PC-3 (cell line): ENCODE measurements at regions not wholly inside any gene's neighbourhood (a gene's known extent, or its start where the extent isn't known, plus 50 kb on each side); places are given as distances from the start of the nearest gene placed in this dataset.

ENCODE experiments used
- ATAC-seq: fragments of 200-7000 bp; cut with Tn5 transposase; 2 replicates; pipeline ENCODE4 v1.9.1; 2020; ENCODE audit warnings: mild to moderate bottlenecking, moderate library complexity
- BruUV-seq: library from RNA; stranded (reverse); fragments of 400-500 nt; replicated peaks from 2 replicates; lab custom pipeline; 2021; lab: Mats Ljungman, UMichigan
- CTCF ChIA-PET: fragments of 300-600 bp; sonication (Branson Sonifier 250); formaldehyde crosslinking; loops from one replicate; lab custom pipeline; 2022; ENCODE audit warnings: antibody characterized with exemption; lab: Charles Lee
- POLR2A ChIA-PET: fragments of 300-600 bp; sonication (Branson Sonifier 250); formaldehyde crosslinking; loops from one replicate; lab custom pipeline; 2022; ENCODE audit warnings: antibody characterized with exemption; ENCODE audit not compliant: unreplicated experiment; lab: Charles Lee
- DNase-seq: peaks from one replicate; pipeline ENCODE4 v3.0.0-alpha.2; 2015
- H2AFZ ChIP-seq: fragments of 300-600 bp; sonication (generic); 2 replicates; pipeline ENCODE4 v1.6.0; 2016; ENCODE audit warnings: antibody characterized with exemption, low read length
- H3F3A ChIP-seq: fragments of 300-600 bp; sonication (generic); one replicate; pipeline ENCODE4 v1.6.0; 2017; ENCODE audit warnings: antibody characterized with exemption, low read length, control low read depth, mild to moderate bottlenecking; ENCODE audit not compliant: unreplicated experiment
- H3K27ac ChIP-seq: fragments of 300-600 bp; sonication (generic); 2 replicates; pipeline ENCODE4 v1.5.1; 2016; ENCODE audit warnings: mild to moderate bottlenecking, low read length
- H3K27me3 ChIP-seq: fragments of 300-600 bp; sonication (generic); 2 replicates; pipeline ENCODE4 v1.6.1; 2016; ENCODE audit warnings: low read length, mixed read lengths
- H3K36me3 ChIP-seq: fragments of 300-600 bp; sonication (generic); 2 replicates; pipeline ENCODE4 v1.6.1; 2016; ENCODE audit warnings: low read depth, mixed run types, low read length, mixed read lengths
- H3K4me1 ChIP-seq: fragments of 300-600 bp; sonication (generic); 2 replicates; pipeline ENCODE4 v1.5.1; 2016; ENCODE audit warnings: low read length; ENCODE audit not compliant: insufficient read depth
- H3K4me2 ChIP-seq: fragments of 300-600 bp; sonication (generic); 2 replicates; pipeline ENCODE4 v1.6.0; 2016; ENCODE audit warnings: low read length
- H3K4me3 ChIP-seq: fragments of 300-600 bp; sonication (generic); 2 replicates; pipeline ENCODE4 v1.5.1; 2016; ENCODE audit warnings: mild to moderate bottlenecking, low read length, mixed read lengths
- H3K79me2 ChIP-seq: fragments of 300-600 bp; sonication (generic); 2 replicates; pipeline ENCODE4 v1.6.1; 2017; ENCODE audit warnings: low read length, mixed read lengths
- H3K9ac ChIP-seq: fragments of 300-600 bp; sonication (generic); 2 replicates; pipeline ENCODE4 v1.6.0; 2016; ENCODE audit warnings: mild to moderate bottlenecking, low read length
- H3K9me2 ChIP-seq: fragments of 300-600 bp; sonication (generic); replicated peaks from 2 replicates; pipeline ENCODE4 v1.6.1; 2016; ENCODE audit warnings: mixed run types, low read length, mixed read lengths
- H3K9me3 ChIP-seq: fragments of 300-600 bp; sonication (generic); 2 replicates; pipeline ENCODE4 v1.6.1; 2016; ENCODE audit warnings: low read length, mixed read lengths
- H4K20me1 ChIP-seq: fragments of 300-600 bp; sonication (generic); 2 replicates; pipeline ENCODE4 v1.6.1; 2016; ENCODE audit warnings: low read length, mixed read lengths
- CTCF ChIP-seq: fragments of 300-600 bp; sonication (generic); conservative IDR thresholded peaks from 2 replicates; pipeline ENCODE4 v1.5.1; 2017; ENCODE audit warnings: antibody characterized with exemption, low read depth, mild to moderate bottlenecking, low read length
- EZH2 ChIP-seq: fragments of 300-600 bp; sonication (generic); IDR thresholded peaks from one replicate; pipeline ENCODE4 v1.6.1; 2017; ENCODE audit warnings: antibody characterized with exemption, mild to moderate bottlenecking, low read length; ENCODE audit not compliant: unreplicated experiment
- EZH2phosphoT487 ChIP-seq: fragments of 300-600 bp; sonication (generic); IDR thresholded peaks from 2 replicates; pipeline ENCODE4 v1.6.1; 2018; ENCODE audit warnings: mild to moderate bottlenecking, antibody characterized with exemption, low read length, borderline replicate concordance
- intact Hi-C: fragments of 100-400 bp; cut with micrococcal nuclease; formaldehyde crosslinking; loops from 2 replicates; pipeline ENCODE4 v1.9.0; 2023

GRCh38 chr2:15727396-15728244, 136.0 kb downstream of the DDX1 start:
- Histone ChIP-seq H3K4me3 (no peak overlapping the region), H3K9ac (no peak overlapping the region), H3K9me3 (no peaks in the 10 kb centered on the region), H2AFZ (no peak overlapping the region), H3K4me2 (no peak overlapping the region), H3F3A (no peaks in the 10 kb centered on the region), H4K20me1 (no peaks in the 10 kb centered on the region), H3K9me2 (no peaks in the 10 kb centered on the region), H3K27ac (no peak overlapping the region), H3K4me1 (peaks cover 6% of the 10 kb centered on the region; the same call in 1 of the 2 replicates), H3K27me3 (peaks cover 78% of the 10 kb centered on the region), H3K36me3 (no peaks in the 10 kb centered on the region), H3K79me2 (no peaks in the 10 kb centered on the region)
- no TSS peak for BruUV-seq
- TF ChIP-seq EZH2phosphoT487 (no peak), CTCF (no peak), EZH2 (no peak)
- DNase-seq (no peak), ATAC-seq (no peak)
- ChIA-PET POLR2A (no interaction called here), CTCF (no interaction called here)
- intact Hi-C loops, result no loop called here

- POLR2A ChIA-PET, result no interaction called here
- no peak for ATAC-seq
- intact Hi-C loops, result no loop called here
Observed at GRCh38 chr2:15728245-15728938, 136.7 kb downstream of the DDX1 start.

More at GRCh38 chr2:15728245-15728938, 136.7 kb downstream of the DDX1 start:
- Histone ChIP-seq H3K4me2 (no peak overlapping the region), H3K9me3 (no peaks in the 10 kb centered on the region), H4K20me1 (no peaks in the 10 kb centered on the region), H3K9ac (no peak overlapping the region), H2AFZ (no peak overlapping the region), H3K4me1 (peaks cover 7% of the 10 kb centered on the region), H3K79me2 (no peaks in the 10 kb centered on the region), H3K9me2 (no peaks in the 10 kb centered on the region), H3K27me3 (peaks cover 71% of the 10 kb centered on the region), H3K27ac (no peak overlapping the region), H3K36me3 (no peaks in the 10 kb centered on the region), H3F3A (no peaks in the 10 kb centered on the region), H3K4me3 (no peak overlapping the region)
- CTCF ChIA-PET, result no interaction called here
- no peak for DNase-seq
- no TSS peak for BruUV-seq
- TF ChIP-seq EZH2, result no peak
- TF ChIP-seq CTCF, result no peak
- no peak for TF ChIP-seq EZH2phosphoT487
